H1 (cell line): ENCODE measurements at regions not wholly inside any gene's neighbourhood (a gene's known extent, or its start where the extent isn't known, plus 50 kb on each side); places are given as distances from the start of the nearest gene placed in this dataset.

Experiments
- CTCF ChIA-PET: fragments of 300-600 bp; sonication (Branson Sonifier 250); formaldehyde crosslinking; loops from one replicate; lab custom pipeline; 2021; ENCODE audit not compliant: partially characterized antibody; lab: Charles Lee
- POLR2A ChIA-PET: fragments of 300-600 bp; sonication (Branson Sonifier 250); formaldehyde crosslinking; loops from one replicate; lab custom pipeline; 2021; ENCODE audit warnings: inconsistent platforms; ENCODE audit not compliant: partially characterized antibody; lab: Charles Lee
- DNase-seq, 2 experiments: peaks; one replicate each; pipeline versions ENCODE4 v3.0.0 to v3.0.0-alpha.2; 2010 to 2022; ENCODE audit warnings: low spot score in 2 of 2, low read depth in 1 of 2, mixed read lengths in 1 of 2
- FAIRE-seq: peaks from 2 replicates; lab custom pipeline; 2011; peaks lifted over from hg19 to GRCh38; lab: Jason Lieb, UNC
- H2AFZ ChIP-seq: 2 replicates; pipeline ENCODE4 v1.8.1; 2012; ENCODE audit warnings: low read length, inconsistent platforms
- H2AK5ac ChIP-seq: 2 replicates; pipeline ENCODE4 v1.6.1; 2013; ENCODE audit warnings: low read depth, low read length
- H2BK120ac ChIP-seq: replicated peaks from 2 replicates; pipeline ENCODE3; 2013; ENCODE audit warnings: low read depth, low read length, inconsistent platforms
- H2BK12ac ChIP-seq: 2 replicates; pipeline ENCODE4 v1.6.1; 2013; ENCODE audit warnings: low read depth, low read length
- H2BK15ac ChIP-seq: 2 replicates; pipeline ENCODE4 v1.6.1; 2013; ENCODE audit warnings: low read length
- H2BK20ac ChIP-seq: 2 replicates; pipeline ENCODE4 v1.6.1; 2013; ENCODE audit warnings: low read length
- H2BK5ac ChIP-seq: 2 replicates; pipeline ENCODE4 v1.6.1; 2013; ENCODE audit warnings: low read depth, low read length
- H3K14ac ChIP-seq: 2 replicates; pipeline ENCODE4 v1.6.1; 2013; ENCODE audit warnings: inconsistent platforms; ENCODE audit not compliant: insufficient read length
- H3K18ac ChIP-seq: 2 replicates; pipeline ENCODE4 v1.6.1; 2013; ENCODE audit warnings: low read length; ENCODE audit errors: extremely low read depth
- H3K23ac ChIP-seq: 2 replicates; pipeline ENCODE4 v1.6.1; 2013; ENCODE audit warnings: inconsistent platforms; ENCODE audit not compliant: insufficient read length
- H3K23me2 ChIP-seq: 2 replicates; pipeline ENCODE4 v1.6.1; 2013; ENCODE audit warnings: low read depth, low read length
- H3K27ac ChIP-seq: 2 replicates; pipeline ENCODE4 v1.6.1; 2011; ENCODE audit warnings: low read depth, low read length, inconsistent platforms
- H3K27me3 ChIP-seq, 4 experiments: replicated peaks in 1 of 4; 1 replicate in 1 of 4; 2 replicates in 3 of 4; pipeline versions ENCODE4 v1.6.1 to v1.8.1; 2011 to 2013; ENCODE audit warnings: low read length in 3 of 4, mild to moderate bottlenecking in 3 of 4, inconsistent platforms in 2 of 4, mixed read lengths in 2 of 4, moderate library complexity in 1 of 4; ENCODE audit not compliant: control insufficient read depth in 3 of 4, insufficient read depth in 3 of 4; ENCODE audit errors: extremely low read depth in 1 of 4
- H3K36me3 ChIP-seq, 4 experiments: 2 replicates each; pipeline versions ENCODE4 v1.6.1 to v1.8.1; 2011 to 2013; ENCODE audit warnings: mild to moderate bottlenecking in 4 of 4, low read length in 3 of 4, moderate library complexity in 2 of 4, control low read depth in 1 of 4, inconsistent platforms in 1 of 4; ENCODE audit not compliant: insufficient read depth in 4 of 4, control insufficient read depth in 2 of 4
- H3K4ac ChIP-seq: replicated peaks from 2 replicates; pipeline ENCODE3; 2013; ENCODE audit warnings: low read length, low read depth, mixed read lengths, inconsistent platforms; ENCODE audit not compliant: insufficient read length
- H3K4me1 ChIP-seq, 4 experiments: replicated peaks in 1 of 4; 1 replicate in 1 of 4; 2 replicates in 3 of 4; pipeline versions ENCODE4 v1.6.1 to v1.8.1; 2011 to 2013; ENCODE audit warnings: low read length in 3 of 4, inconsistent platforms in 2 of 4, mixed read lengths in 1 of 4; ENCODE audit not compliant: insufficient read depth in 4 of 4, control insufficient read depth in 3 of 4
- H3K4me2 ChIP-seq, 2 experiments: 2 replicates each; pipeline versions ENCODE4 v1.6.1 to v1.8.1; 2011 to 2013; ENCODE audit warnings: low read depth in 2 of 2, low read length in 2 of 2, control low read depth in 1 of 2, inconsistent platforms in 1 of 2, mild to moderate bottlenecking in 1 of 2; ENCODE audit not compliant: insufficient read depth in 1 of 2
- H3K4me3 ChIP-seq, 4 experiments: fragments of 200-600, 300-600 bp in 1 of 4; sonication (generic), shearing (Covaris generic), sonication (Bioruptor Twin) in 1 of 4; 2 replicates each; pipeline versions ENCODE4 v1.5.1 to v1.8.1; 2011 to 2016; ENCODE audit warnings: low read length in 4 of 4, low read depth in 3 of 4, control low read depth in 2 of 4, inconsistent platforms in 2 of 4, mild to moderate bottlenecking in 2 of 4, mixed read lengths in 1 of 4, moderate library complexity in 1 of 4; ENCODE audit not compliant: insufficient read depth in 2 of 4; ENCODE audit errors: extremely low read depth in 1 of 4
- H3K56ac ChIP-seq: replicated peaks from 2 replicates; pipeline ENCODE3; 2013; ENCODE audit warnings: low read depth, mild to moderate bottlenecking, mixed read lengths, low read length, inconsistent platforms; ENCODE audit not compliant: insufficient read length
- H3K79me1 ChIP-seq: 2 replicates; pipeline ENCODE4 v1.6.1; 2013; ENCODE audit warnings: low read depth, low read length, control low read depth
- H3K79me2 ChIP-seq, 2 experiments: 2 replicates each; pipeline versions ENCODE4 v1.6.1 to v1.8.1; 2012 to 2013; ENCODE audit warnings: low read length in 2 of 2, mild to moderate bottlenecking in 2 of 2, inconsistent platforms in 1 of 2; ENCODE audit not compliant: insufficient read depth in 2 of 2, control insufficient read depth in 1 of 2
- H3K9ac ChIP-seq, 4 experiments: replicated peaks in 1 of 4; 1 replicate in 1 of 4; 2 replicates in 3 of 4; pipeline versions ENCODE4 v1.6.1 to v1.8.1; 2011 to 2013; ENCODE audit warnings: low read depth in 3 of 4, low read length in 3 of 4, control low read depth in 2 of 4, mild to moderate bottlenecking in 2 of 4, moderate library complexity in 2 of 4, inconsistent platforms in 1 of 4; ENCODE audit errors: extremely low read depth in 1 of 4
- H3K9me3 ChIP-seq, 2 experiments: 2 replicates each; pipeline versions ENCODE4 v1.6.1 to v1.8.1; 2012 to 2013; ENCODE audit warnings: mild to moderate bottlenecking in 2 of 2, moderate library complexity in 2 of 2, control low read depth in 1 of 2, inconsistent platforms in 1 of 2, low read depth in 1 of 2, low read length in 1 of 2, mixed read lengths in 1 of 2; ENCODE audit not compliant: insufficient read depth in 2 of 2
- H4K20me1 ChIP-seq, 2 experiments: replicated peaks in 1 of 2; 2 replicates each; pipeline versions ENCODE3 to v1.8.1; 2011 to 2013; ENCODE audit warnings: inconsistent platforms in 2 of 2, low read length in 2 of 2, mild to moderate bottlenecking in 1 of 2; ENCODE audit not compliant: insufficient read depth in 2 of 2, control insufficient read depth in 1 of 2
- H4K5ac ChIP-seq: 2 replicates; pipeline ENCODE4 v1.6.1; 2013; ENCODE audit warnings: low read length, low read depth, mixed read lengths, inconsistent platforms; ENCODE audit not compliant: insufficient read length
- H4K8ac ChIP-seq: 2 replicates; pipeline ENCODE4 v1.8.0; 2013; ENCODE audit warnings: mild to moderate bottlenecking, moderate library complexity, low read length, inconsistent platforms; ENCODE audit not compliant: insufficient read depth; ENCODE audit errors: extremely low read depth
- H4K91ac ChIP-seq: replicated peaks from 2 replicates; pipeline ENCODE3; 2013; ENCODE audit warnings: low read length, mixed read lengths, inconsistent platforms; ENCODE audit not compliant: insufficient read length
- CREB1 ChIP-seq: IDR thresholded peaks from 2 replicates; pipeline ENCODE4 v1.6.1; 2012; ENCODE audit warnings: inconsistent platforms
- JUN ChIP-seq: IDR thresholded peaks from 2 replicates; pipeline ENCODE4 v1.6.1; 2011; ENCODE audit warnings: low read depth, mild to moderate bottlenecking, improper control_type of control experiment, low read length
- KDM5A ChIP-seq: fragments of 200-600 bp; IDR thresholded peaks from 2 replicates; pipeline ENCODE4 v1.7.1; 2012; ENCODE audit warnings: mild to moderate bottlenecking, low read length, inconsistent platforms, mixed read lengths
- MAFK ChIP-seq: IDR thresholded peaks from 2 replicates; pipeline ENCODE4 v1.6.1; 2012; ENCODE audit warnings: low read depth, mild to moderate bottlenecking, improper control_type of control experiment, low read length
- PHF8 ChIP-seq: fragments of 200-600 bp; sonication (generic); conservative IDR thresholded peaks from 2 replicates; pipeline ENCODE4 v1.7.1; 2012; ENCODE audit warnings: low read depth, mild to moderate bottlenecking, inconsistent platforms, low read length, moderate library complexity
- SAP30 ChIP-seq: fragments of 300-600 bp; sonication (generic); IDR thresholded peaks from 2 replicates; pipeline ENCODE4 v1.7.1; 2012; ENCODE audit warnings: low read length, moderate library complexity, mild to moderate bottlenecking, inconsistent platforms; ENCODE audit not compliant: insufficient read depth, insufficient replicate concordance
- WGBS, 2 experiments: shearing (Covaris generic) in 1 of 2; methylation state at CpG; one replicate each; pipeline versions ENCODE4 v1.1.6 to v1.1.7; 2013 to 2015; ENCODE audit warnings: low lambda C conversion rate in 2 of 2, mixed read lengths in 2 of 2, inconsistent platforms in 1 of 2, low coverage in 1 of 2, missing lambda C conversion rate in 1 of 2; ENCODE audit not compliant: insufficient replicate concordance in 2 of 2, insufficient coverage in 1 of 2, insufficient read length in 1 of 2; ENCODE audit errors: extremely low coverage in 1 of 2, missing lambda C conversion rate in 1 of 2; 5-methylcytosine and 5-hydroxymethylcytosine counted together

- Histone ChIP-seq H3K4ac (no peak overlapping the region), H2AFZ (no peak overlapping the region), H3K23ac (no peak overlapping the region), H3K9me3 (no peaks in the 10 kb centered on the region), H3K79me2 (no peaks in the 10 kb centered on the region), H2AK5ac (no peak overlapping the region), H2BK120ac (no peak overlapping the region), H3K4me1 (peaks cover 0 to 3% (median 1%) of the 10 kb centered on the region in 4 experiments; a peak in 2 of 7 replicates), H3K23me2 (peaks cover 3% of the 10 kb centered on the region; the same call in 1 of the 2 replicates), H3K9ac (no peak overlapping the region), H2BK15ac (no peak overlapping the region), H2BK5ac (no peak overlapping the region), H3K4me2 (no peak overlapping the region), H3K27ac (no peak overlapping the region), H3K36me3 (no peaks in the 10 kb centered on the region), H3K18ac (no peak overlapping the region), H3K27me3 (no peaks in the 10 kb centered on the region), H4K20me1 (no peaks in the 10 kb centered on the region), H4K91ac (no peak overlapping the region), H2BK20ac (no peak overlapping the region), H4K8ac (no peak overlapping the region), H2BK12ac (no peak overlapping the region), H4K5ac (no peak overlapping the region), H3K79me1 (no peaks in the 10 kb centered on the region), H3K56ac (no peak overlapping the region), H3K14ac (no peak overlapping the region), H3K4me3 (no peak overlapping the region)
- 87% methylated on average over 6 of the region's 6 CpGs; no CpG with 5 or more reads in 1 of the 2 experiments for WGBS, 2 experiments
- ChIA-PET POLR2A (no interaction called here), CTCF (no interaction called here)
- TF ChIP-seq CREB1 (no peak), SAP30 (no peak), KDM5A (no peak), MAFK (no peak), JUN (no peak), PHF8 (no peak)
- no peak for FAIRE-seq
- no peak for DNase-seq
Observed at GRCh38 chr2:234161932-234162331, 111.4 kb downstream of the SPP2 start.
